ENCODE measurements at regions not wholly inside any gene's neighbourhood (a gene's known extent, or its start where the extent isn't known, plus 50 kb on each side); places are given as distances from the start of the nearest gene placed in this dataset.

- no peak for TF ChIP-seq EP300 (IDR thresholded peaks at IDR 0.05)
- TF ChIP-seq, protein P1, sequence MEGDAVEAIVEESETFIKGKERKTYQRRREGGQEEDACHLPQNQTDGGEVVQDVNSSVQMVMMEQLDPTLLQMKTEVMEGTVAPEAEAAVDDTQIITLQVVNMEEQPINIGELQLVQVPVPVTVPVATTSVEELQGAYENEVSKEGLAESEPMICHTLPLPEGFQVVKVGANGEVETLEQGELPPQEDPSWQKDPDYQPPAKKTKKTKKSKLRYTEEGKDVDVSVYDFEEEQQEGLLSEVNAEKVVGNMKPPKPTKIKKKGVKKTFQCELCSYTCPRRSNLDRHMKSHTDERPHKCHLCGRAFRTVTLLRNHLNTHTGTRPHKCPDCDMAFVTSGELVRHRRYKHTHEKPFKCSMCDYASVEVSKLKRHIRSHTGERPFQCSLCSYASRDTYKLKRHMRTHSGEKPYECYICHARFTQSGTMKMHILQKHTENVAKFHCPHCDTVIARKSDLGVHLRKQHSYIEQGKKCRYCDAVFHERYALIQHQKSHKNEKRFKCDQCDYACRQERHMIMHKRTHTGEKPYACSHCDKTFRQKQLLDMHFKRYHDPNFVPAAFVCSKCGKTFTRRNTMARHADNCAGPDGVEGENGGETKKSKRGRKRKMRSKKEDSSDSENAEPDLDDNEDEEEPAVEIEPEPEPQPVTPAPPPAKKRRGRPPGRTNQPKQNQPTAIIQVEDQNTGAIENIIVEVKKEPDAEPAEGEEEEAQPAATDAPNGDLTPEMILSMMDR (IDR thresholded peaks at IDR 0.05), result no peak
- TF ChIP-seq POLR2A (IDR thresholded peaks at IDR 0.05), result no peak
These were observed 106.4 kb upstream of the COL5A1 start for GRCh38 chr9:134535171-134535570.
